CD14-positive monocyte (primary cell): ENCODE measurements at regions not wholly inside any gene's neighbourhood (a gene's known extent, or its start where the extent isn't known, plus 50 kb on each side); places are given as distances from the start of the nearest gene placed in this dataset.

ENCODE experiments used
- DNase-seq, 3 donors: peaks; one replicate each; pipeline ENCODE4 v3.0.0-alpha.2; 2011 to 2022
- H2AFZ ChIP-seq: 2 replicates; pipeline ENCODE4 v1.6.0; 2012; ENCODE audit warnings: mild to moderate bottlenecking, low read depth, low read length, inconsistent platforms; ENCODE audit not compliant: insufficient read depth, poor library complexity, severe bottlenecking
- H3K27ac ChIP-seq, 2 donors: 1 replicate in 1 of 2; 2 replicates in 1 of 2; pipeline ENCODE4 v1.5.1; 2012 to 2013; ENCODE audit warnings: low read length in 2 of 2, control low read depth in 1 of 2, inconsistent platforms in 1 of 2, low read depth in 1 of 2, mild to moderate bottlenecking in 1 of 2
- H3K27me3 ChIP-seq, 2 donors: one replicate each; pipeline versions ENCODE4 v1.6.0 to v1.6.1; 2011 to 2013; ENCODE audit warnings: low read length in 2 of 2; ENCODE audit not compliant: control insufficient read depth in 2 of 2, insufficient read depth in 2 of 2
- H3K36me3 ChIP-seq, 2 donors: replicated peaks in 1 of 2; 1 replicate in 1 of 2; 2 replicates in 1 of 2; pipeline versions ENCODE4 v1.5.1 to v1.6.1; 2012 to 2013; ENCODE audit warnings: low read length in 2 of 2, control low read depth in 1 of 2, inconsistent platforms in 1 of 2, mild to moderate bottlenecking in 1 of 2; ENCODE audit not compliant: insufficient read depth in 2 of 2, control insufficient read depth in 1 of 2
- H3K4me1 ChIP-seq, 2 donors: 1 replicate in 1 of 2; 2 replicates in 1 of 2; pipeline versions ENCODE4 v1.5.1 to v1.6.1; 2012 to 2013; ENCODE audit warnings: low read length in 2 of 2, control low read depth in 1 of 2, inconsistent platforms in 1 of 2, mild to moderate bottlenecking in 1 of 2, moderate library complexity in 1 of 2; ENCODE audit not compliant: insufficient read depth in 2 of 2, control insufficient read depth in 1 of 2
- H3K4me2 ChIP-seq: replicated peaks from 2 replicates; pipeline ENCODE3; 2012; ENCODE audit warnings: low read length, moderate library complexity, mild to moderate bottlenecking; ENCODE audit not compliant: poor library complexity, severe bottlenecking; ENCODE audit errors: extremely low read depth
- H3K4me3 ChIP-seq, 3 experiments: fragments of 200-600 bp in 1 of 3; sonication (generic) in 1 of 3; replicated peaks in 1 of 3; 1 replicate in 2 of 3; 2 replicates in 1 of 3; pipeline ENCODE4 v1.5.1; 2011 to 2013; ENCODE audit warnings: low read length in 3 of 3, mild to moderate bottlenecking in 3 of 3, control low read depth in 2 of 3, low read depth in 2 of 3, inconsistent platforms in 1 of 3, moderate library complexity in 1 of 3
- H3K79me2 ChIP-seq: 2 replicates; pipeline ENCODE4 v1.6.0; 2012; ENCODE audit warnings: mild to moderate bottlenecking, control low read depth, inconsistent platforms, low read length, moderate library complexity; ENCODE audit not compliant: insufficient read depth
- H3K9ac ChIP-seq: 2 replicates; pipeline ENCODE4 v1.6.0; 2017; ENCODE audit warnings: low read length, mild to moderate bottlenecking; ENCODE audit not compliant: insufficient read depth, poor library complexity, severe bottlenecking
- H3K9me3 ChIP-seq, 2 donors: replicated peaks in 1 of 2; 1 replicate in 1 of 2; 2 replicates in 1 of 2; pipeline versions ENCODE4 v1.5.1 to v1.6.1; 2012 to 2013; ENCODE audit warnings: low read length in 2 of 2, control low read depth in 1 of 2; ENCODE audit not compliant: control insufficient read depth in 1 of 2, insufficient read depth in 1 of 2
- H4K20me1 ChIP-seq: 2 replicates; pipeline ENCODE4 v1.6.0; 2012; ENCODE audit warnings: mild to moderate bottlenecking, low read length, control low read depth, moderate library complexity; ENCODE audit not compliant: insufficient read depth
- H3K27ac Mint-ChIP-seq, 7 donors: one replicate each; pipeline ENCODE4 v1.8.0; 2020; ENCODE audit warnings: mild to moderate bottlenecking in 7 of 7, mixed read lengths in 7 of 7, moderate library complexity in 6 of 7, inconsistent platforms in 2 of 7
- H3K27me3 Mint-ChIP-seq, 3 donors: one replicate each; pipeline ENCODE4 v1.8.0; 2021 to 2022; ENCODE audit warnings: low read depth in 3 of 3, mild to moderate bottlenecking in 3 of 3, mixed read lengths in 3 of 3, moderate library complexity in 3 of 3, inconsistent platforms in 1 of 3
- H3K36me3 Mint-ChIP-seq, 2 donors: one replicate each; pipeline ENCODE4 v1.8.0; 2020; ENCODE audit warnings: mixed read lengths in 2 of 2, inconsistent platforms in 1 of 2, mild to moderate bottlenecking in 1 of 2
- H3K4me1 Mint-ChIP-seq: one replicate; pipeline ENCODE4 v1.8.0; 2020; ENCODE audit warnings: mild to moderate bottlenecking, mixed read lengths
- H3K4me3 Mint-ChIP-seq, 2 donors: one replicate each; pipeline ENCODE4 v1.8.0; 2020; ENCODE audit warnings: mild to moderate bottlenecking in 2 of 2, mixed read lengths in 2 of 2, moderate library complexity in 1 of 2
- H3K9me3 Mint-ChIP-seq, 7 donors: one replicate each; pipeline ENCODE4 v1.8.0; 2020 to 2022; ENCODE audit warnings: mixed read lengths in 7 of 7, mild to moderate bottlenecking in 6 of 7, moderate library complexity in 6 of 7, inconsistent platforms in 2 of 7
- WGBS: methylation state at CpG from one replicate; pipeline ENCODE4 v1.1.5; 2013; ENCODE audit warnings: missing lambda C conversion rate; ENCODE audit not compliant: insufficient coverage; 5-methylcytosine and 5-hydroxymethylcytosine counted together
- intact Hi-C, 2 donors: fragments of 100-400 bp; cut with micrococcal nuclease; formaldehyde crosslinking; loops; one replicate each; pipeline versions ENCODE4 v1.15.0 to v1.15.1; 2023
- TF ChIP-seq, protein P1 (sequence below): fragments of 200-600 bp; IDR thresholded peaks from one replicate; pipeline ENCODE4 v1.8.0; 2022; ENCODE audit warnings: antibody characterized with exemption, mild to moderate bottlenecking

DNA sequence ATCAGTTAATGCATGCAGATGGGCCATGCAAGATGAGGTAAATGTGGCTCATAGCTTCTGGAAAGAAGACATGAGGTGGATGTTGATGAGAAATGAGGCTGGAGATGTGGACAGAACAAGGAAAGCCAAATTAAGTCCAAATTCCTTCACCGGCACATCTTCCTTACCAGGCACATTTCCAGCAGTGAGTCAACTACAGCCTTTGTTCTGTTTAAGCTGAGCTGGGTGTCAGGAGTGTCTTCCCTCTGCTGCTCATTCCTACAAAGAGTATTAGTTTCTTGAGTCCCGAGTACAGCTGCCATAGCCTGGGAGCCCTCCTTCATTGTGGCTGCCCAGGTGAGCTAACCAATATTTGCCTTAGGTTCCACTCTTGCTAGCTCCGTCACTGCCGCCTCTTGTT is 945.0 kb downstream of the SLC4A3 start:
- no peak overlapping the region for H3K9ac ChIP-seq
- Mint-ChIP-seq H3K27ac (peak overlapping the region in 1 of 7 donors; percentile 0), H3K27me3 (peaks cover 0 to 4% (median 2%) of the 10 kb centered on the region in 3 donors), H3K4me3 (no peak overlapping the region), H3K36me3 (no peaks in the 10 kb centered on the region), H3K9me3 (peaks cover 0 to 5% (median 3%) of the 10 kb centered on the region in 7 donors), H3K4me1 (no peaks in the 10 kb centered on the region)
- no peaks in the 10 kb centered on the region for H4K20me1 ChIP-seq
- WGBS, result 93% methylated on average over 2 of the region's 4 CpGs
- no peak overlapping the region for H2AFZ ChIP-seq
- no peaks in the 10 kb centered on the region for H3K79me2 ChIP-seq
- TF ChIP-seq, protein P1, sequence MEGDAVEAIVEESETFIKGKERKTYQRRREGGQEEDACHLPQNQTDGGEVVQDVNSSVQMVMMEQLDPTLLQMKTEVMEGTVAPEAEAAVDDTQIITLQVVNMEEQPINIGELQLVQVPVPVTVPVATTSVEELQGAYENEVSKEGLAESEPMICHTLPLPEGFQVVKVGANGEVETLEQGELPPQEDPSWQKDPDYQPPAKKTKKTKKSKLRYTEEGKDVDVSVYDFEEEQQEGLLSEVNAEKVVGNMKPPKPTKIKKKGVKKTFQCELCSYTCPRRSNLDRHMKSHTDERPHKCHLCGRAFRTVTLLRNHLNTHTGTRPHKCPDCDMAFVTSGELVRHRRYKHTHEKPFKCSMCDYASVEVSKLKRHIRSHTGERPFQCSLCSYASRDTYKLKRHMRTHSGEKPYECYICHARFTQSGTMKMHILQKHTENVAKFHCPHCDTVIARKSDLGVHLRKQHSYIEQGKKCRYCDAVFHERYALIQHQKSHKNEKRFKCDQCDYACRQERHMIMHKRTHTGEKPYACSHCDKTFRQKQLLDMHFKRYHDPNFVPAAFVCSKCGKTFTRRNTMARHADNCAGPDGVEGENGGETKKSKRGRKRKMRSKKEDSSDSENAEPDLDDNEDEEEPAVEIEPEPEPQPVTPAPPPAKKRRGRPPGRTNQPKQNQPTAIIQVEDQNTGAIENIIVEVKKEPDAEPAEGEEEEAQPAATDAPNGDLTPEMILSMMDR, result no peak
- no peaks in the 10 kb centered on the region for H3K36me3 ChIP-seq
- no peak overlapping the region for H3K4me2 ChIP-seq
- no peak overlapping the region for H3K4me3 ChIP-seq
- intact Hi-C loops, result no loop called here
- H3K27me3 ChIP-seq, result no peaks in the 10 kb centered on the region
- no peak for DNase-seq
- no peaks in the 10 kb centered on the region for H3K4me1 ChIP-seq
- no peak overlapping the region for H3K27ac ChIP-seq
- peaks cover 0 to 4% of the 10 kb centered on the region in 2 donors for H3K9me3 ChIP-seq

DNA sequence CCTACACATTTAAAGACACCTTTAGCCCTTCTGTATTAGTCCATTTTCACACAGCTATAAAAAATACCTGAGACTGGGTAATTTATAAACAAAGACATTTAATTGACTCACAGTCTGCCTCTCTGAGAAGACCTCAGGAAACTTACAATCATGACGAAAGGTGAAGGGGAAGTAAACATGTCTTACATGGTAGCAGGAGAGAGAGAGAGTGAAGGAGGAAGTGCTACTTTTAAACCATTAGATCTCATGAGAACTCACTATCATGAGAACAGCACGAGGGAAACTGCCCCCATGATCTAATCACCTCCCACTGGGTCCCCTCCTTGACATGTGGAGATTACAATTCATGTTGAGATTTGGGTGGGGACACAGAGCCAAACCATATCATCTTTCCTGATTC is 946.6 kb downstream of the SLC4A3 start:
- Mint-ChIP-seq H3K4me3 (no peak overlapping the region), H3K36me3 (no peaks in the 10 kb centered on the region), H3K4me1 (no peaks in the 10 kb centered on the region), H3K27ac (no peak overlapping the region), H3K9me3 (peaks cover 0 to 7% (median 3%) of the 10 kb centered on the region in 7 donors), H3K27me3 (peaks cover 0 to 4% (median 2%) of the 10 kb centered on the region in 3 donors)
- no peak for DNase-seq
- Histone ChIP-seq H3K4me3 (no peak overlapping the region), H2AFZ (no peak overlapping the region), H4K20me1 (no peaks in the 10 kb centered on the region), H3K79me2 (no peaks in the 10 kb centered on the region), H3K27me3 (no peaks in the 10 kb centered on the region), H3K27ac (no peak overlapping the region), H3K9me3 (no peaks in the 10 kb centered on the region), H3K36me3 (no peaks in the 10 kb centered on the region), H3K4me2 (no peak overlapping the region), H3K9ac (no peak overlapping the region), H3K4me1 (no peaks in the 10 kb centered on the region)
- TF ChIP-seq, protein P1, result no peak
- intact Hi-C loops, result no loop called here
- WGBS, result no CpG with 5 or more reads among the region's 2 CpGs
